NB4 (cell line): ENCODE measurements at regions not wholly inside any gene's neighbourhood (a gene's known extent, or its start where the extent isn't known, plus 50 kb on each side); places are given as distances from the start of the nearest gene placed in this dataset.

Experiments used
- DNase-seq: peaks from one replicate; pipeline ENCODE4 v3.0.0; 2010; ENCODE audit warnings: low read depth
- H3K4me3 ChIP-seq: one replicate; pipeline ENCODE4 v1.5.1; 2011; ENCODE audit warnings: mild to moderate bottlenecking, low read depth, low read length, moderate library complexity
- MYC ChIP-seq: IDR thresholded peaks from 2 replicates; pipeline ENCODE4 v1.6.1; 2011; ENCODE audit warnings: low read depth, low read length
- POLR2A ChIP-seq: IDR thresholded peaks from 2 replicates; pipeline ENCODE4 v1.6.1; 2011; ENCODE audit warnings: mild to moderate bottlenecking; ENCODE audit not compliant: insufficient read length; ENCODE audit errors: extremely low read depth
- TF ChIP-seq, protein P1 (sequence below): IDR thresholded peaks from one replicate; pipeline ENCODE4 v1.5.1; 2012; ENCODE audit warnings: low read depth, low read length
- TF ChIP-seq, protein P2 (sequence below): IDR thresholded peaks from 2 replicates; pipeline ENCODE4 v1.6.1; 2011; ENCODE audit warnings: low read depth, low read length

DNA sequence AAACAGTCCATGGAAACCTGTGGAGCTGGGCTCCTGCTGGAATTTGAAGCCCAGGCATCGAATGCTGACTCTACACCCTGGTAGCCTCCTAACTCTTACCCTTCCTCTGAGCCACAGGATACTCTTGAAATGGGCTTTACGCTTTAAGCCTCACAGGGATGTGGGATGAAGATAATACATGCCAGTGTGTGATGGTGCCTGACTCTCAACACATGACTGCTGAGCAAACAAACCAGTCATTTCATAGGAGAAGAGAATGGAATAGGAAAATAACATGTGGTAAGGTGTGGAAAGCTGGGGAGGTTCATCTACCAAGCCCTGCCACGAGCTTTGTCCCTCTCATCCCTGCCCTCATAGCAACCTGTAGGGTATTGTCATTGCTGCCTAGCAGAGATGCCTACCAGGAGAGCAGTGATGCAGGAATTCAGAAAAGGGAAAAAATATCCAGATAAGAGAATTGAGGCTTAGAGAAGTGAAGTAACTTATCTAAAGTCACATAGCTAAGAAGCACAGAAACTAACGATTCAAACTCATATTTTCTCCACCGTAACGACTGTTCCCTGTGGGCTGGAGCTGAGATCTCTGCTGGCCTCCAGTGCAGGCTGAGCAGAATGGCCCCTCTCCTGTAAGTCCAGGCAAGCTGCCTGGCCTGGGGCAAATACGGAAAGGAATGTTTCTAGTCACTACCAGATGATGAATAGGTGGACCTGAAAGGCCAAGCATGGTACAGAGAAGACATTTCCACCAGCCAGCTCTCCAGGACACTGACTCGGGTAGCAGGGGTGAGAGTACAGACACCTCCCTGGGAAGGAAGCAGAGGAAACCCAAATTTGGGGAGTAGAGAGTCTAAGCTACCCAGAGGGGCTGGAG is 90.2 kb upstream of the DUSP5 start:
- no peak overlapping the region for H3K4me3 ChIP-seq
- DNase-seq = no peak
- TF ChIP-seq POLR2A (no peak), MYC (no peak)
- TF ChIP-seq, protein P1, sequence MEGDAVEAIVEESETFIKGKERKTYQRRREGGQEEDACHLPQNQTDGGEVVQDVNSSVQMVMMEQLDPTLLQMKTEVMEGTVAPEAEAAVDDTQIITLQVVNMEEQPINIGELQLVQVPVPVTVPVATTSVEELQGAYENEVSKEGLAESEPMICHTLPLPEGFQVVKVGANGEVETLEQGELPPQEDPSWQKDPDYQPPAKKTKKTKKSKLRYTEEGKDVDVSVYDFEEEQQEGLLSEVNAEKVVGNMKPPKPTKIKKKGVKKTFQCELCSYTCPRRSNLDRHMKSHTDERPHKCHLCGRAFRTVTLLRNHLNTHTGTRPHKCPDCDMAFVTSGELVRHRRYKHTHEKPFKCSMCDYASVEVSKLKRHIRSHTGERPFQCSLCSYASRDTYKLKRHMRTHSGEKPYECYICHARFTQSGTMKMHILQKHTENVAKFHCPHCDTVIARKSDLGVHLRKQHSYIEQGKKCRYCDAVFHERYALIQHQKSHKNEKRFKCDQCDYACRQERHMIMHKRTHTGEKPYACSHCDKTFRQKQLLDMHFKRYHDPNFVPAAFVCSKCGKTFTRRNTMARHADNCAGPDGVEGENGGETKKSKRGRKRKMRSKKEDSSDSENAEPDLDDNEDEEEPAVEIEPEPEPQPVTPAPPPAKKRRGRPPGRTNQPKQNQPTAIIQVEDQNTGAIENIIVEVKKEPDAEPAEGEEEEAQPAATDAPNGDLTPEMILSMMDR = no peak
- TF ChIP-seq, protein P2, sequence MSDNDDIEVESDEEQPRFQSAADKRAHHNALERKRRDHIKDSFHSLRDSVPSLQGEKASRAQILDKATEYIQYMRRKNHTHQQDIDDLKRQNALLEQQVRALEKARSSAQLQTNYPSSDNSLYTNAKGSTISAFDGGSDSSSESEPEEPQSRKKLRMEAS = no peak

DNA sequence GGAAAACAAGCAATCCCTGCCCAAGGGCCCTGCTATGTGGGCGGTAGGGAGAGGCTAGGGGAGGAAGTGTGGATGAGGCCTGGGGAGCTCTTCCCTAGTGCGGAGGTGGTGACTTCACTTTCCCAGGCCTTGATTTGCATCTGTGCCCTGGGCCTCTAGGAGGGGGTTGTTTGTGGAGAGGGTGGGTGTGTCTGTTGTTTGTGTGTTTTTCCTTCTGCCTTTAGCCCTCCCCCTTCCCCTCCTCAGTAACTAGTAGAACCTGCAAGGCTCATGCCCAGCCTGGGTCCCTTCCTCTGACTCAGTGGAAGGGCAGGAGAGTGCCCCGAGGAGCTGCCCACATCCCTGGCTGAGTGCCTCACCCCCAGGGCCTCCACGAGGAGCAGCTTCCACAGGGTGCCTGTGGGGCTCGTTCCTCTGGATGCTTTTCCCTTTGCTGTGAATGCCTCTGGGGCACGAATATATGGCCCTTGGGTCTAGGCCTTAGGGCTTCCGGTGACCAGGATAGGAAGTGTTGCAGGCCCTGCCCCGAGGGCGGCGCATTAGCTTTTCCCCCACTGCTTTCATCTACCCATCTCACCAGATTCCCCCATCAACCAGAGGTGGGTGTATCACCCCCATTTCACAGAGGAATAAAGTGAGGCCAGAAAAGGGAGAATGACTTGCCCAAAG is 89.4 kb upstream of the DUSP5 start:
- TF ChIP-seq, protein P2 = no peak
- no peak for TF ChIP-seq MYC
- TF ChIP-seq, protein P1 = no peak
- TF ChIP-seq POLR2A = no peak
- no peak overlapping the region for H3K4me3 ChIP-seq
- no peak for DNase-seq

DNA sequence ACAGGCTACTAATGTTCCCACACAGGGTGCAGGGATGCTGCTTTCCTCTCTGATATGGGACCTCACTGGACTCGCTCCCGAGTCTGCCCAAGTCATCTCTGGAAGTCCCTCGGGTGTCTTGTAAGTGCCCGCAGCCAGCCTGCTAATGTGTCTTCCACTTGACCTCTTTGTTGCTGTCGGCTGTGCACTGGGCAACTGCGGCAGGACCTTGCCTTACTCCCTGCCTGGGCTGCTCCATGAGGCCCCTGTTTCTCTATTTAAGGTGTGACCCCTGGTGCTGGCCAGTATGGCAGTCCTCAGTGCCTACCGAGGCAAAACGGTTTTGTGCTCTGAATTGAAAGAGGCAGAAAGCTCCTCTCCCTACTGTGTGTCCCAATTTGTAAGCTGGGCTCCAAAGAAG is 88.8 kb upstream of the DUSP5 start:
- DNase-seq = no peak
- H3K4me3 ChIP-seq = no peak overlapping the region
- TF ChIP-seq, protein P1 = no peak

DNA sequence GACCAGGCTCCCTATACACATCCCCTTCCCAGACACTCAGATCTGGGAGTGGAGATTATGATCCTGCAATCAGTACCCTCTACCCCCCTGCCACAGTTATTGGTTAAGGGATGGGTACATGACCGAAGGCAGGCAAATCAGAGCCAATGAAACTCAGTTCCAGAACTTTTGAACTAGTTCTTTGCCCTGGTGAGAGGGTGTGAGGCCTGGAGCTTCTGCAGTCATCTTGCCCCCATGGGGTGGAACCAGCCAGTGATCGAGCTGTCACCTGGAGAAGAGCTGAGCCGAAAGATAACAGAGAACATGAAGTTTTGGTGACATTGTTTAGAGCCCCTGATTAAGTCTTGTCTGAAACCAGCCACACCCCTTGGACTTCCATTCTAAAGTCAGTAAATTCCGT is 88.2 kb upstream of the DUSP5 start:
- no peak for TF ChIP-seq MYC
- TF ChIP-seq POLR2A = no peak
- TF ChIP-seq, protein P1 = no peak
- TF ChIP-seq, protein P2 = no peak
- no peak overlapping the region for H3K4me3 ChIP-seq
- DNase-seq = no peak

DNA sequence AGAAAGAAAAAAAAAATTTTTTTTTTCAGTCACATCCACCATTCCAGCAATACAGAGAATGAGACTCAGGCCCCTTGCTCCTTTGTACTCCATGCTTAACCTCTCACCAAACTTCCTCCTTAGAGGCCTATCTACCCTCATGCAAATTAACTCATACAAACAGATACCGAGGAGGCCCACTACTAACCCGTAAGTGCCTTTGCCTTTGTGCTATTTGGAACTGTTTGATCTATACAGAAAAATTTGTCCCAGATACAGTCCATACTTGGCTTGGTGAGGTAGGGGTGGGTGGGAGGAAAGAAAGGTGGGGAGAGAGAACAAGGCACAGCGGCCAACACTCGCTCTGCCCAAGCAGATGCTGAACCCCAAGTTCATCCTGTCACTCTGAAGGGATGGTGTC is 87.8 kb upstream of the DUSP5 start:
- no peak overlapping the region for H3K4me3 ChIP-seq
- no peak for DNase-seq
- TF ChIP-seq MYC (no peak), POLR2A (no peak)
- TF ChIP-seq, protein P1 = no peak
- TF ChIP-seq, protein P2 = no peak
